GM23338 (cell line): ENCODE measurements at regions not wholly inside any gene's neighbourhood (a gene's known extent, or its start where the extent isn't known, plus 50 kb on each side); places are given as distances from the start of the nearest gene placed in this dataset.

Experiments used
- POLR2AphosphoS5 ChIP-seq: IDR thresholded peaks from 2 replicates; pipeline ENCODE4 v1.6.1; 2016; ENCODE audit warnings: antibody characterized with exemption, low read depth
- TF ChIP-seq, protein P1 (sequence below), 2 experiments: fragments of 200-600 bp in 1 of 2; sonication (generic) in 1 of 2; conservative IDR thresholded peaks; 2 replicates each; pipeline versions ENCODE4 v1.5.1 to v1.6.1; 2016 to 2017; ENCODE audit warnings: antibody characterized with exemption in 2 of 2, low read depth in 2 of 2, mild to moderate bottlenecking in 2 of 2, moderate library complexity in 1 of 2
- TF ChIP-seq, protein P2 (sequence below): IDR thresholded peaks from one replicate; pipeline ENCODE4 v1.6.1; 2018; ENCODE audit warnings: antibody characterized with exemption; ENCODE audit not compliant: unreplicated experiment

DNA sequence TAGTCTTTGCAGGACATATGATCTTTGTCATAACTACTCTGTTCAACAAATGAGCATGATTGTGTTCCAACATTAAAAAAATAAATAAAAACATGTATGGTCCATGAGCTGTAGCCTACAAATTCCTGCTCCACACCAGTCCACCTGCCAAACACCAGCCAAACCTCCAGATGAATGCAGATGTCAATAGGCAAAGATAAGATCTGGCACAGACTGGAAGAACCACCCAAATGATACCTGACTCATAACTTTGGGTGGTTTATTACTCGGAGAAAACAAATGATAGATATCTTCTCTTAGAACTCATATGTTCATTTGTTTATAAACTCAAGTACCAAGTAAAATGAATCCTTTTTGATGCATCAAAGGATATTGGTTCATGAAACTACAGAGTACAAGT is 425.1 kb downstream of the GBA3 start:
- TF ChIP-seq, protein P1, sequence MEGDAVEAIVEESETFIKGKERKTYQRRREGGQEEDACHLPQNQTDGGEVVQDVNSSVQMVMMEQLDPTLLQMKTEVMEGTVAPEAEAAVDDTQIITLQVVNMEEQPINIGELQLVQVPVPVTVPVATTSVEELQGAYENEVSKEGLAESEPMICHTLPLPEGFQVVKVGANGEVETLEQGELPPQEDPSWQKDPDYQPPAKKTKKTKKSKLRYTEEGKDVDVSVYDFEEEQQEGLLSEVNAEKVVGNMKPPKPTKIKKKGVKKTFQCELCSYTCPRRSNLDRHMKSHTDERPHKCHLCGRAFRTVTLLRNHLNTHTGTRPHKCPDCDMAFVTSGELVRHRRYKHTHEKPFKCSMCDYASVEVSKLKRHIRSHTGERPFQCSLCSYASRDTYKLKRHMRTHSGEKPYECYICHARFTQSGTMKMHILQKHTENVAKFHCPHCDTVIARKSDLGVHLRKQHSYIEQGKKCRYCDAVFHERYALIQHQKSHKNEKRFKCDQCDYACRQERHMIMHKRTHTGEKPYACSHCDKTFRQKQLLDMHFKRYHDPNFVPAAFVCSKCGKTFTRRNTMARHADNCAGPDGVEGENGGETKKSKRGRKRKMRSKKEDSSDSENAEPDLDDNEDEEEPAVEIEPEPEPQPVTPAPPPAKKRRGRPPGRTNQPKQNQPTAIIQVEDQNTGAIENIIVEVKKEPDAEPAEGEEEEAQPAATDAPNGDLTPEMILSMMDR (conservative IDR thresholded peaks at IDR 0.05; ENCODE audit: low read depth in 2 of 2), result no peak
- TF ChIP-seq, protein P2, sequence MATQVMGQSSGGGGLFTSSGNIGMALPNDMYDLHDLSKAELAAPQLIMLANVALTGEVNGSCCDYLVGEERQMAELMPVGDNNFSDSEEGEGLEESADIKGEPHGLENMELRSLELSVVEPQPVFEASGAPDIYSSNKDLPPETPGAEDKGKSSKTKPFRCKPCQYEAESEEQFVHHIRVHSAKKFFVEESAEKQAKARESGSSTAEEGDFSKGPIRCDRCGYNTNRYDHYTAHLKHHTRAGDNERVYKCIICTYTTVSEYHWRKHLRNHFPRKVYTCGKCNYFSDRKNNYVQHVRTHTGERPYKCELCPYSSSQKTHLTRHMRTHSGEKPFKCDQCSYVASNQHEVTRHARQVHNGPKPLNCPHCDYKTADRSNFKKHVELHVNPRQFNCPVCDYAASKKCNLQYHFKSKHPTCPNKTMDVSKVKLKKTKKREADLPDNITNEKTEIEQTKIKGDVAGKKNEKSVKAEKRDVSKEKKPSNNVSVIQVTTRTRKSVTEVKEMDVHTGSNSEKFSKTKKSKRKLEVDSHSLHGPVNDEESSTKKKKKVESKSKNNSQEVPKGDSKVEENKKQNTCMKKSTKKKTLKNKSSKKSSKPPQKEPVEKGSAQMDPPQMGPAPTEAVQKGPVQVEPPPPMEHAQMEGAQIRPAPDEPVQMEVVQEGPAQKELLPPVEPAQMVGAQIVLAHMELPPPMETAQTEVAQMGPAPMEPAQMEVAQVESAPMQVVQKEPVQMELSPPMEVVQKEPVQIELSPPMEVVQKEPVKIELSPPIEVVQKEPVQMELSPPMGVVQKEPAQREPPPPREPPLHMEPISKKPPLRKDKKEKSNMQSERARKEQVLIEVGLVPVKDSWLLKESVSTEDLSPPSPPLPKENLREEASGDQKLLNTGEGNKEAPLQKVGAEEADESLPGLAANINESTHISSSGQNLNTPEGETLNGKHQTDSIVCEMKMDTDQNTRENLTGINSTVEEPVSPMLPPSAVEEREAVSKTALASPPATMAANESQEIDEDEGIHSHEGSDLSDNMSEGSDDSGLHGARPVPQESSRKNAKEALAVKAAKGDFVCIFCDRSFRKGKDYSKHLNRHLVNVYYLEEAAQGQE, result no peak
- no peak for TF ChIP-seq POLR2AphosphoS5
